ENCODE measurements at regions not wholly inside any gene's neighbourhood (a gene's known extent, or its start where the extent isn't known, plus 50 kb on each side); places are given as distances from the start of the nearest gene placed in this dataset.

DNA sequence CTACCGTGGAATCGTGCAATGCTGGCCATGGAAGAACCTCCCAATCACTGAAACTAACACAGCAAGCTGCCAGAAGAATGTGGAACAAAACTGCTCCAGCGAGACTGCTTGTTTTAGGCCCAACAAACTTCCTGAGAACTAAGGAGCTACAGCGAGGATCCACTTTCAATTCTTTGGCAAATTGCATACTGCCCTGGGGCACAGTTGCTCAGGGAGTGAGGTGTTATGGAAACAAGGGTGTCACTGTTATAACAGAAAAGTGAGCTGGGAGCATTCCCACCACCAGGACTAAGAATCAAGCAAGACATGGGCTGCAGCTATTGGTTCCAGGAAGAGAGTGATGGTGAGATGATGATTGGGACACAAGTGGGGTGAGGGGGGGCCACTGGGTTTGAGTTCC lies 1606.1 kb upstream of the FLRT2 start:
- Histone ChIP-seq H3K27ac (ENCODE audit: insufficient read depth, low read depth, low read length) (no peak overlapping the region), H3K9me3 (replicated peaks; ENCODE audit: control insufficient read depth, insufficient read depth, low read length) (no peaks in the 10 kb centered on the region), H3K4me3 (replicated peaks in 1 of 3; ENCODE audit: insufficient read depth in 1 of 3, low read depth in 1 of 3, low read length in 3 of 3) (no peak overlapping the region), H3K36me3 (ENCODE audit: control insufficient read depth in 2 of 2, extremely low read depth in 1 of 2, insufficient read depth in 2 of 2, low read length in 2 of 2) (no peaks in the 10 kb centered on the region), H3K4me2 (ENCODE audit: insufficient read depth, low read length) (no peak overlapping the region), H4K20me1 (replicated peaks; ENCODE audit: control insufficient read depth, extremely low read depth, insufficient read depth, low read length) (no peaks in the 10 kb centered on the region), H3K9me1 (replicated peaks; ENCODE audit: control insufficient read depth, extremely low read depth, insufficient read depth, low read length) (no peaks in the 10 kb centered on the region), H3K27me3 (ENCODE audit: control insufficient read depth in 2 of 2, insufficient read depth in 2 of 2, low read length in 2 of 2) (no peaks in the 10 kb centered on the region), H3K79me2 (ENCODE audit: control insufficient read depth, insufficient read depth, low read length) (no peaks in the 10 kb centered on the region), H2AFZ (ENCODE audit: low read depth, low read length) (no peak overlapping the region), H3K9ac (replicated peaks; ENCODE audit: extremely low read depth, insufficient read depth, low read length) (no peak overlapping the region), H3K4me1 (ENCODE audit: control insufficient read depth, extremely low read depth, insufficient read depth, low read length) (no peaks in the 10 kb centered on the region)
- dilution Hi-C loops (cut with MboI; ENCODE audit: extremely low pct_ligation_motif_present, low sequenced_read_pairs) (no loop called here), intact Hi-C loops (cut with micrococcal nuclease) (no loop called here)
- DNase-seq (ENCODE audit: low read depth, low spot score) (no peak), FAIRE-seq (no peak)
- TF ChIP-seq, protein P1, sequence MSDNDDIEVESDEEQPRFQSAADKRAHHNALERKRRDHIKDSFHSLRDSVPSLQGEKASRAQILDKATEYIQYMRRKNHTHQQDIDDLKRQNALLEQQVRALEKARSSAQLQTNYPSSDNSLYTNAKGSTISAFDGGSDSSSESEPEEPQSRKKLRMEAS (IDR thresholded peaks at IDR 0.05; ENCODE audit: insufficient read depth, insufficient read length), result no peak
- TF ChIP-seq GATA2 (IDR thresholded peaks at IDR 0.05; ENCODE audit: insufficient read depth, insufficient read length, low read depth, low read length) (no peak), POLR2AphosphoS5 (IDR thresholded peaks at IDR 0.05; ENCODE audit: insufficient read depth, low read depth, low read length) (no peak), CTCF (IDR thresholded peaks at IDR 0.05; ENCODE audit: extremely low read depth in 1 of 2, insufficient read depth in 1 of 2, low read depth in 1 of 2, low read length in 2 of 2) (no peak), JUN (IDR thresholded peaks at IDR 0.05; ENCODE audit: borderline replicate concordance, insufficient read depth, insufficient read length, low read depth) (no peak), MYC (IDR thresholded peaks at IDR 0.05; ENCODE audit: low read depth, low read length) (no peak), EZH2 (IDR thresholded peaks at IDR 0.05; ENCODE audit: borderline replicate concordance, low read depth, low read length, severe bottlenecking) (no peak), FOS (IDR thresholded peaks at IDR 0.05; ENCODE audit: borderline replicate concordance, insufficient read depth, low read length) (no peak), POLR2A (IDR thresholded peaks at IDR 0.05; ENCODE audit: low read depth, low read length) (no peak)
- ChIA-PET POLR2A (no interaction called here), CTCF (interaction anchor here (1.2 kb wide), 1 partner anchor 75 kb away, joined by 3 read pairs; no protein-coding TSS in a partner anchor)
- BruUV-seq (replicated peaks), result no TSS peak
